ENCODE measurements at regions not wholly inside any gene's neighbourhood (a gene's known extent, or its start where the extent isn't known, plus 50 kb on each side); places are given as distances from the start of the nearest gene placed in this dataset.

- H3K36me3 ChIP-seq (replicated peaks in 1 of 2; ENCODE audit: insufficient read depth in 1 of 2, low read depth in 2 of 2): no peaks in the 10 kb centered on the region
- TF ChIP-seq CTCF (IDR thresholded peaks at IDR 0.05) (no peak), POLR2A (IDR thresholded peaks at IDR 0.05) (no peak)
Measured at GRCh38 chrX:137823257-137823656, 257.3 kb downstream of the ZIC3 start.

DNA sequence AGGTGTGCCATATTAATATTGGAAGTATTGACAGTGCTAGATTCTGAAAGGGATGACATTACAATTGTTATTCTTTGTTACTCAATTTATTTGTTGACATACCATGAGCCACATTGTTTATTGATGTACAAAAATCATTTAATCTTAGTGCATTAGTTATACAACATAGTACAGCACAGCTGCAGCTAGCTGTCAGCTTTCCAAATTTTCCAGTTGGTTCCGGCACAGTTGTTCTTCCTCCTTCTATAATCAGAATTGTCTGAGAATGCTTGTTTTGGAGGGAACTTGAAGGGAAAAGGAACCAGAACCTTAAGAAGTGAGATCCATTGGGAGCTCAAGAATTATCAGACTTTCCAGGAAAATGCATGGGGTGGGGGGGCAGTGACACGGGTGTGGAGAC, 281.4 kb downstream of the ZIC3 start:
- Histone ChIP-seq H3K4me1 (no peaks in the 10 kb centered on the region), H3K9me3 (no peaks in the 10 kb centered on the region), H3K27ac (no peak overlapping the region), H3K4me3 (no peak overlapping the region), H3K36me3 (replicated peaks in 1 of 2; ENCODE audit: insufficient read depth in 1 of 2, low read depth in 2 of 2) (no peaks in the 10 kb centered on the region), H3K27me3 (no peaks in the 10 kb centered on the region)
- DNase-seq (no peak), ATAC-seq (no peak)
- WGBS, 2 donors: 60 to 75% methylated on average over 2 of the region's 2 CpGs
- intact Hi-C loops (cut with DNase I): no loop called here
- TF ChIP-seq POLR2A (IDR thresholded peaks at IDR 0.05) (no peak), CTCF (IDR thresholded peaks at IDR 0.05) (no peak)

More at GRCh38 chrX:137823257-137823656, 257.3 kb downstream of the ZIC3 start:
- H3K27ac ChIP-seq: no peak overlapping the region
- intact Hi-C loops (cut with DNase I): no loop called here
- 69 to 84% methylated on average over 1 of the region's 1 CpG for WGBS, 2 donors
- DNase-seq (no peak), ATAC-seq (no peak)
- no peaks in the 10 kb centered on the region for H3K9me3 ChIP-seq
- no peaks in the 10 kb centered on the region for H3K4me1 ChIP-seq
- H3K4me3 ChIP-seq: no peak overlapping the region
- H3K27me3 ChIP-seq: no peaks in the 10 kb centered on the region

DNA sequence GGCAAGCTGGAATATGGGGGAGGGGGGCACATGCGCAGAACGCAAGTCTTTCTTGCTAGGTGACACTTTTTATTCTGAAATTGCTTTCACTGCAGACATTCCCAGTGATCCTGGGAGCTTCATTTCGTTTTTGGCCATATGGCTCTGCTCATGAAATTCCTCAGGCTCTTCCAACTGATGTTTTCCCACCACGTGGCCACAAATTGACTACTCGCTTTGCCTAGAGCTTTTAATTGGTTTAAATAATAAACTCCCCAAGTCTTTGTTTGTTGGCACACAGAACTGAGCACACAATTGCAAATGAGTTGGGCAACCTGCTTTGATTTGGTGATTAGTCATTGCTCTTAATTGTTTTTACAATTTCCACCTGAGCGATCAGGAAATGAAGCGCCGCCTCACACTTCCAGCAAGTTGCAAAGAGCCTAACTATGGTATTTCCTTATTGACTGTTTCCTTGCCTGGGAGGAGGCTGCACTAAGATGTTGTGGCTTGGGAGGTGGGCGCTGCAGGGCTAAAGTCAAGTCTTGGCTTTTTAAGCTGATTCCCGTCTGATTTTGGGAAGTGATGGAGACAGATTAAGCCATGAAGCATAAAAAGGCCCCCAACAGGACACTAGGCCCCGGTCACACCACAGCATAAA, 282.5 kb downstream of the ZIC3 start:
- DNase-seq (no peak), ATAC-seq (no peak)
- TF ChIP-seq POLR2A (IDR thresholded peaks at IDR 0.05) (no peak), CTCF (IDR thresholded peaks at IDR 0.05) (no peak)
- Histone ChIP-seq H3K27ac (no peak overlapping the region), H3K4me3 (no peak overlapping the region), H3K9me3 (no peaks in the 10 kb centered on the region), H3K36me3 (replicated peaks in 1 of 2; ENCODE audit: insufficient read depth in 1 of 2, low read depth in 2 of 2) (no peaks in the 10 kb centered on the region), H3K27me3 (no peaks in the 10 kb centered on the region), H3K4me1 (no peaks in the 10 kb centered on the region)
- intact Hi-C loops (cut with DNase I): no loop called here
- WGBS, 2 donors: 28 to 37% methylated on average over 10 to 11 of the region's 11 CpGs

- Histone ChIP-seq H3K4me3 (no peak overlapping the region), H3K36me3 (replicated peaks in 1 of 2; ENCODE audit: insufficient read depth in 1 of 2, low read depth in 2 of 2) (no peaks in the 10 kb centered on the region), H3K9me3 (no peaks in the 10 kb centered on the region), H3K27me3 (no peaks in the 10 kb centered on the region), H3K4me1 (no peaks in the 10 kb centered on the region), H3K27ac (no peak overlapping the region)
- DNase-seq: no peak
- ATAC-seq: no peak
- intact Hi-C loops (cut with DNase I): no loop called here
- 40 to 44% methylated on average over 2 of the region's 2 CpGs for WGBS, 2 donors
- no peak for TF ChIP-seq CTCF (IDR thresholded peaks at IDR 0.05)
- no peak for TF ChIP-seq POLR2A (IDR thresholded peaks at IDR 0.05)
Measured at GRCh38 chrX:137852502-137852901, 286.6 kb downstream of the ZIC3 start.

DNA sequence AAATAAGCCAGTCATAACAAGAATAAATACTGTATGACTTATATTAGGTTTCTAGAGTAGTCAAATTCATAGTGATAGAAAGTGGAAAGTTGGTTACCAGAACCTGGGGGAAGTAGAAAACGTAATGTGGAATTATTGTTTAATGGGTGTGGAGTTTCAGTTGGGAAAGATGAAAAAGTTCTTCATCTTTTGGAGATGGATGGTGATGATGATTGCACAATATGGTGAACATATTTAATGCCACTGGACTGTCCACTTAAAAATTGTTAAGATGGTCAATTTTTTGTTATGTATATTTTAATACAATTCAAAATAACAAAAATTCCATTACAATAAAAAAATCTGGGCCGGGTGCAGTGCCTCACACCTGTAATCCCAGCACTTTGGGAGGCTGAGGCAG, 289.6 kb downstream of the ZIC3 start:
- H3K9me3 ChIP-seq: no peaks in the 10 kb centered on the region
- intact Hi-C loops (cut with DNase I): no loop called here
- DNase-seq: no peak
- no peak overlapping the region for H3K27ac ChIP-seq
- no peaks in the 10 kb centered on the region for H3K4me1 ChIP-seq
- no peaks in the 10 kb centered on the region for H3K36me3 ChIP-seq (replicated peaks in 1 of 2; ENCODE audit: insufficient read depth in 1 of 2, low read depth in 2 of 2)
- ATAC-seq: no peak
- H3K27me3 ChIP-seq: no peaks in the 10 kb centered on the region
- H3K4me3 ChIP-seq: no peak overlapping the region
- WGBS, 2 donors: 32 to 49% methylated on average over 2 of the region's 2 CpGs
- TF ChIP-seq POLR2A (IDR thresholded peaks at IDR 0.05) (no peak), CTCF (IDR thresholded peaks at IDR 0.05) (no peak)
